ENCODE measurements at regions not wholly inside any gene's neighbourhood (a gene's known extent, or its start where the extent isn't known, plus 50 kb on each side); places are given as distances from the start of the nearest gene placed in this dataset.

- no peaks in the 10 kb centered on the region for H3K36me3 ChIP-seq (replicated peaks; ENCODE audit: low read depth, low read length)
These were observed 334.7 kb upstream of the MYT1L start for GRCh38 chr2:2665834-2666133.

GRCh38 chr2:2664989-2665833 is 334.1 kb upstream of the MYT1L start:
- Histone ChIP-seq H3K79me2 (ENCODE audit: low read length) (no peaks in the 10 kb centered on the region), H2AFZ (ENCODE audit: low read depth, low read length) (no peak overlapping the region), H3K9me3 (ENCODE audit: insufficient read depth, low read length) (no peaks in the 10 kb centered on the region), H4K20me1 (ENCODE audit: insufficient read depth, low read length) (no peaks in the 10 kb centered on the region), H3K36me3 (replicated peaks; ENCODE audit: low read depth, low read length) (no peaks in the 10 kb centered on the region), H3K27ac (ENCODE audit: low read length) (no peak overlapping the region), H3K4me2 (ENCODE audit: low read length) (no peak overlapping the region), H3K27me3 (ENCODE audit: low read depth, low read length) (no peaks in the 10 kb centered on the region), H3K9ac (ENCODE audit: low read length) (no peak overlapping the region), H3K4me3 (ENCODE audit: low read length) (no peak overlapping the region), H3K4me1 (ENCODE audit: low read length) (no peaks in the 10 kb centered on the region)
- TF ChIP-seq CTCF (IDR thresholded peaks at IDR 0.05; ENCODE audit: low read depth, low read length) (no peak), EZH2phosphoT487 (IDR thresholded peaks at IDR 0.05; ENCODE audit: low read depth) (no peak)

More at GRCh38 chr2:2665834-2666133, 334.7 kb upstream of the MYT1L start:
- H3K4me2 ChIP-seq (ENCODE audit: low read length), result no peak overlapping the region
- no peak overlapping the region for H3K9ac ChIP-seq (ENCODE audit: low read length)
- no peaks in the 10 kb centered on the region for H4K20me1 ChIP-seq (ENCODE audit: insufficient read depth, low read length)
- H3K79me2 ChIP-seq (ENCODE audit: low read length), result no peaks in the 10 kb centered on the region
- no peak overlapping the region for H3K27ac ChIP-seq (ENCODE audit: low read length)
- no peak overlapping the region for H2AFZ ChIP-seq (ENCODE audit: low read depth, low read length)
- no peaks in the 10 kb centered on the region for H3K4me1 ChIP-seq (ENCODE audit: low read length)
- TF ChIP-seq CTCF (IDR thresholded peaks at IDR 0.05; ENCODE audit: low read depth, low read length), result no peak
- no peak for TF ChIP-seq EZH2phosphoT487 (IDR thresholded peaks at IDR 0.05; ENCODE audit: low read depth)
- H3K9me3 ChIP-seq (ENCODE audit: insufficient read depth, low read length), result no peaks in the 10 kb centered on the region
- no peaks in the 10 kb centered on the region for H3K27me3 ChIP-seq (ENCODE audit: low read depth, low read length)
- no peak overlapping the region for H3K4me3 ChIP-seq (ENCODE audit: low read length)

DNA sequence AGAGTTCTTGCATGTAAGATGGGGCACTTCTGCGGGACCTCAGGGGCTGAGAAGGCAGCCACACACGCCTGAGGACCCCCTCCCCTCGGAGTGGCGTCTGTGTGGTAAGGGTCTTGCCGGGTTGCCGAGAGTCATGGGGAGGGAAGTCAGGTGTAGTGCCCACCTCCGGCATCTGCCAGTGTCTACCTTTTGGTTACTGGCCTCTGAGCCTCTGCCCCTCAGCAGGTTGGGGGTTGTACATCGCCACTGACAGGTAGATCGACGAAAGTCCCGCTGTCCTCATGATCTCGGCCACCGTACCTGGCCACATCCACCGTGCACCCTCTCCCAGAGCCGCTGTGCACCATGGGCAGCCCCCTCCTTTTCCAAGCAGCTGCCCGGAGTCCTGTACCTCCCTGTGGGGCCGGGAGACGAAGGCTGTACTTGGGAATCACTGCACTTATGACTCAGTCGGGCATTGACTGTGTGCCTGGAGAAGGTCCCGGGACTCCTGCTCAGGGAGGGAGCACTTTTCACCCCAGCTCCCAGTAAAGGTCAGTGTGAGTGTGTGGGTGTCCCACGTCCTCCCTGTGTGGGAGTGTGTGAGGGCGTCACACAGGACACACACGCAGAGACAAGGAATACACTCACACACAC is 332.4 kb upstream of the MYT1L start:
- no peak overlapping the region for H3K4me2 ChIP-seq (ENCODE audit: low read length)
- no peaks in the 10 kb centered on the region for H4K20me1 ChIP-seq (ENCODE audit: insufficient read depth, low read length)
- no peak overlapping the region for H2AFZ ChIP-seq (ENCODE audit: low read depth, low read length)
- H3K9ac ChIP-seq (ENCODE audit: low read length), result no peak overlapping the region
- H3K4me3 ChIP-seq (ENCODE audit: low read length), result no peak overlapping the region
- H3K9me3 ChIP-seq (ENCODE audit: insufficient read depth, low read length), result no peaks in the 10 kb centered on the region
- no peaks in the 10 kb centered on the region for H3K4me1 ChIP-seq (ENCODE audit: low read length)
- no peaks in the 10 kb centered on the region for H3K79me2 ChIP-seq (ENCODE audit: low read length)
- no peaks in the 10 kb centered on the region for H3K36me3 ChIP-seq (replicated peaks; ENCODE audit: low read depth, low read length)
- TF ChIP-seq EZH2phosphoT487 (IDR thresholded peaks at IDR 0.05; ENCODE audit: low read depth) (no peak), CTCF (IDR thresholded peaks at IDR 0.05; ENCODE audit: low read depth, low read length) (no peak)
- H3K27me3 ChIP-seq (ENCODE audit: low read depth, low read length), result no peaks in the 10 kb centered on the region
- no peak overlapping the region for H3K27ac ChIP-seq (ENCODE audit: low read length)

GRCh38 chr2:2662847-2663356 is 331.8 kb upstream of the MYT1L start:
- Histone ChIP-seq H4K20me1 (ENCODE audit: insufficient read depth, low read length) (no peaks in the 10 kb centered on the region), H3K4me3 (ENCODE audit: low read length) (no peak overlapping the region), H3K79me2 (ENCODE audit: low read length) (no peaks in the 10 kb centered on the region), H3K36me3 (replicated peaks; ENCODE audit: low read depth, low read length) (no peaks in the 10 kb centered on the region), H2AFZ (ENCODE audit: low read depth, low read length) (no peak overlapping the region), H3K27ac (ENCODE audit: low read length) (no peak overlapping the region), H3K9me3 (ENCODE audit: insufficient read depth, low read length) (no peaks in the 10 kb centered on the region), H3K9ac (ENCODE audit: low read length) (no peak overlapping the region), H3K4me1 (ENCODE audit: low read length) (no peaks in the 10 kb centered on the region), H3K4me2 (ENCODE audit: low read length) (no peak overlapping the region), H3K27me3 (ENCODE audit: low read depth, low read length) (no peaks in the 10 kb centered on the region)
- TF ChIP-seq EZH2phosphoT487 (IDR thresholded peaks at IDR 0.05; ENCODE audit: low read depth) (no peak), CTCF (IDR thresholded peaks at IDR 0.05; ENCODE audit: low read depth, low read length) (no peak)
